ENCODE measurements at regions not wholly inside any gene's neighbourhood (a gene's known extent, or its start where the extent isn't known, plus 50 kb on each side); places are given as distances from the start of the nearest gene placed in this dataset.

DNA sequence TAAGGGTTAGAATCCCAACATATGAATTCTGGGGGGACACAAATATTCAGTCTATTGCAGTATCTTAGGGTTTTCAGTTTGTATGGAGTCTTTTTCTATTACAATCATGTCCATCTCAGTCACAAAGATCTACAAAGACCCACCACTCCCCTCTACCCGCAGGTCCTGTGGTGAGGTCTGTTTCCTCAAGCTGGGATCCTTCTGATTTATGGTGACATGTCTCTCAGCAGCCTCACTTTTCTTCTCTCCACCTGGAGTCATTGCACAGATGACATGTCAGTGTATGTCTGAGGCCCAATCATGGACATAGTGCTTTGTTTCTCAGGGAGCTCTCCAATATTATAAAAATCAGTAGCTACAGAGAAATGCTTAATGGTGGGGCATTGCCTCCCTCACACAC lies 113.4 kb upstream of the RAB27B start:
- Histone ChIP-seq H3K4me3 (no peak overlapping the region), H3K27ac (no peak overlapping the region)

- H3K4me3 ChIP-seq: no peak overlapping the region
- no peak overlapping the region for H3K27ac ChIP-seq
These were observed 111.7 kb upstream of the RAB27B start for GRCh38 chr18:54716586-54716985.

DNA sequence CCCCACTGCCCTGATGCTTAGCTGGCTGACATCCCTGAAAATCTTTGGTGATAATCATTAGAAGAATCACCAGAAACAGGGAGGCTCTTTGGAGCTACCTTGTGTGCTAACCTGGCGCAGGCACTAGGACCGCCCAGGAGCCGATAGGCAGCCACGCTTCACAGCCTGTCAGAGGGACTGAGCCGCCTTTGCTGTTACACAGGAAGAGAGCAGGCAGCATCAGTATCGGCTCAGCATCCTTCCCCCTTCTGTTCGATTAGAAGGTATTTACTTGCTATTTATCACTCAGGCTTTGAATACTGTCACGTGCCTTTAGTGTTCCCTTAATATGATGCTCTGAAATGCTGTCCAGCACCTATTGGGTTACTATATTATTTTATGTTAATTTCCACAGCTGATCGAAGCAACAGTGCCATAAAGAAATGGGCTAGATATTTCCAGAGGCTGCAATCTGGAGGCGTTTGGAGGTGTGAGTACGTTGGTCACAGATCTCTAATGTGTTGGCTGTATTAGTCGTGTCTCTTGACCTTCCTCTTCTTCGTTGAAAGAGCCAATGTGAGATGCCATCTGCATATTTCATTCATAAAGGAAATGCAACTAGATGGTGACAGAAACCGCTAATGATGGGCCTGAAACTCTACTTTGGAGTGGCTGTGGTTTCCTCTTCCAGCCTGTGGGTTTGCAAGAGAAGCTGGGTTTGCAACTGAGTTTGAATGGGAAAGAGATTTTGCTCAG lies 110.4 kb upstream of the RAB27B start:
- Histone ChIP-seq H3K27ac (no peak overlapping the region), H3K4me3 (peak overlapping the region in 3 of 7 experiments; percentile 3 to 8 (median 5))

GRCh38 chr18:54718408-54718773 lies 109.9 kb upstream of the RAB27B start:
- no peak overlapping the region for H3K27ac ChIP-seq
- H3K4me3 ChIP-seq: no peak overlapping the region

GRCh38 chr18:54720620-54721019 lies 107.7 kb upstream of the RAB27B start:
- H3K27ac ChIP-seq: no peak overlapping the region

GRCh38 chr18:54726143-54726542 lies 102.1 kb upstream of the RAB27B start:
- H3K27ac ChIP-seq: no peak overlapping the region
- no peak overlapping the region for H3K4me3 ChIP-seq

More at GRCh38 chr18:54720620-54721019, 107.7 kb upstream of the RAB27B start:
- H3K4me3 ChIP-seq: no peak overlapping the region

DNA sequence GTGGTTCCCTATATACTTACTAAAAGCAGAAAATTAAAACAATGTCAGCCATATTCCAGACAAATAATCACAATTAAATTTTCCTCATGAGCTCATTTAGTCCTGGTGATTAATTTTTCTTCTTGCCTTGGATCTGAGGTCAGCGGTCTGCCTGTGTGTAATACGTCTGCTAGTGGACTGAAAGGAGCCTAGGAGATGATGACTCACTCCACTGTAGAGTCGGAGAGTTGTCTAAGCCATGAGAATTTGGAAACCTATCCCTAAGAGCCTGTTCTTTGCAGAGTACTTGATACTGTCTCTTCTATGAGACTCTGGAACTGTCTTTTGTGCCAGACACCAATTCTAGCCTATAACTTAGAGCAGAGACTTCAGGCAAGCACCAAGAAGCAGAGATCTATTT lies 94.2 kb upstream of the RAB27B start:
- Histone ChIP-seq H3K27ac (no peak overlapping the region), H3K4me3 (no peak overlapping the region)

DNA sequence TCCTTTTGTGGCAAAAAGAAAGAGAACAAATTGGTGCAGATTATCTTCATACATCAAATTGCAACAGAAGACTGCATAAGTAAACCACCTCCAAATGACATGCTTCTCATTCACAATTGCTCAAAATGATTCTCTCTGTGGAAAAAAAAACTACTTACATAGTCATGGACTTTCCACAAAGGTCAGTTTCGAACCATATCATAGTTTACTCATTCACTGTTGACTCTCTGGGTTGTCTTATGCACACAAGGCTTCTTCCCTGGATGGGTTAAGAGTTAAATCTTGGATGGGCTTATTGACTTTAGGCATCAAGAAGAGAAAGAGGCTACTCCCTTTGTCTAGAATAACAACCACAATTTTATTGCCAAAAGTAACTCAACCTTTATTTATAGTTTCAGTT lies 91.3 kb upstream of the RAB27B start:
- H3K4me3 ChIP-seq: no peak overlapping the region
- H3K27ac ChIP-seq: no peak overlapping the region

GRCh38 chr18:54737986-54738385 lies 90.3 kb upstream of the RAB27B start:
- H3K4me3 ChIP-seq: no peak overlapping the region
- H3K27ac ChIP-seq: no peak overlapping the region

GRCh38 chr18:54739476-54739875 lies 88.8 kb upstream of the RAB27B start:
- no peak overlapping the region for H3K4me3 ChIP-seq

GRCh38 chr18:54740136-54740846 lies 88.0 kb upstream of the RAB27B start:
- H3K27ac ChIP-seq: no peak overlapping the region

More at GRCh38 chr18:54739476-54739875, 88.8 kb upstream of the RAB27B start:
- no peak overlapping the region for H3K27ac ChIP-seq

DNA sequence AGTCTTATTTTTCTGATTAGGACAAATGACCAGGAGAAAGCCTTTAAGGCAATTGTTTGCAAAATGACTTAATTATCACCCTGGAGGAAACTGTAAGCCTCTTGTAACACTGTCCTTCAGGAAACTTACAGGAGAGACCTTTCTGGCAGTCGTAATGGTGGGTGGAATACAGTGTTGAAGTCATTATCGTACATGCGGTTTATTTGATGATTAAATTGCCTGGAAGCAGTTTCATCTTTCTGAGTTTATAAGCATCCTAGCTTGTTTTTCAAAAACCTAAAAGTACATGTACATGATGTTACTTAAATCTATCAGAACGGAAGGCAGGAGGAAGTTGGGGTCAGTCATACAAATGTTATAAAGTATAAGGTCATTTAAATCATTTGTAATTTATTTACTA lies 86.2 kb upstream of the RAB27B start:
- no peak overlapping the region for H3K4me3 ChIP-seq
- no peak overlapping the region for H3K27ac ChIP-seq

More at GRCh38 chr18:54740136-54740846, 88.0 kb upstream of the RAB27B start:
- no peak overlapping the region for H3K4me3 ChIP-seq

DNA sequence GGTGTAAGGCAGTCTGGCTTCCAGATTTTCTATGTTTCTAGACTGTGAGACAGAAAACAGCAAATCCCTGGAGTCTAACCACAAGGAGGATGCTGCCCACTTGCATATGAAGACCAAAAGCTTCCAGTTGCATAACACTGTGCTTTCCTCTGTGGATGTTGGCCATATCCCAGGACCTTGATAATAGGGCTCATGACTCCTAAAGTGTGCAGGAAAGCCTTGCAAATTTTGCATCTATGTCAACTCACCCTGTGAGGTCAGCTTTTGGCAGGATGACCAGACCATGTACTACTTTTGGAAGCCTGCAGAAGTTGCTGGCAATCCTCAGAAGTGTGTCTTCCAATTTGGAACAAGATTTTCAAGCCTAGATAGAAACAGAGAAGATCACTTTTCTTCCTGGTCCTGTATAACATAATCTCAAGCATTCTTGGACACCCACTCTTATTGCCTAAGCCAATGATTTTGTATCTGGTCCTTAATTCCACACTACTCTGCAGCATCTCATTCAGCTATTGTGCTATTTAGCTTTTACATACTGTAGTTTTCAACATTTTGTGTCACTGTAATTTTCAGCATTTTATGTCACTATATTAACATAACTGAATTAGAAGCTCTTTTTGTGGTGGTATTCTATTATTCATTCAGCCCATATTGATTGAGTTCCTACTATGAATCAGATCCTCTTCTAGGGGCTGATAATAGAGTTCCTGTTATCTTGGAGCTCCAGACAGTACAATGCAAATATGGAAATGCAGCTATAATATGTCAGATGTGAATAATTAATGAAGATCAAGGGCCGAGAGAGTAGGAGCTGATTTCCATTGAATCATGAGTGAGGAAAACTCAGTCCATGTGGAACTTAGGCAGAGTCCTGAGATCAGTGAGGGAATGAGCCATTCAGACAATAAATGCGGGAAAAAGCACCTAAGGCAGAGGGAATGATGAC lies 85.3 kb upstream of the RAB27B start:
- no peak overlapping the region for H3K4me3 ChIP-seq
- no peak overlapping the region for H3K27ac ChIP-seq

GRCh38 chr18:54743605-54743995 lies 84.7 kb upstream of the RAB27B start:
- Histone ChIP-seq H3K27ac (no peak overlapping the region), H3K4me3 (no peak overlapping the region)

DNA sequence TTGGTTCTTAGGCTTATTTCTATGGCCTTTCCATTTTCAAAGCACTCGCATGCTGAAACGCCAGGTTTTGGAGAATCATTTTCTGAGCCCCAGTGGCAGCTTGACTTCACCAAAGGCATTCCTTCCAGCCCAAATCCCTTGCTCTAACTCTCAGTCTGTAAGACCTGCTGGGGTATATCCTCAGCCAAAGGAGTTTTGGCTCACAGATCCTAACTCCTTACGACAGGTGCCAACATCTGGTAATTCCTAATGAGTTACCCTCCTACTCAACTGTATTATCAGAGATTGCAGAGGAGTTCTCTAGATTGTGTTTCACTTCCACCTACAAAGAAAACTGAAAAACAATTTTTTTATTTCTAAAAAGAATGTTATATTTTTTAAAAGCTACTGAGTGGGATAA lies 79.0 kb upstream of the RAB27B start:
- no peak overlapping the region for H3K27ac ChIP-seq

GRCh38 chr18:54750350-54750749 lies 77.9 kb upstream of the RAB27B start:
- no peak overlapping the region for H3K27ac ChIP-seq
- H3K4me3 ChIP-seq: no peak overlapping the region

More for the DNA sequence above, 79.0 kb upstream of the RAB27B start:
- H3K4me3 ChIP-seq: no peak overlapping the region

GRCh38 chr18:54752185-54752584 lies 76.1 kb upstream of the RAB27B start:
- H3K4me3 ChIP-seq: no peak overlapping the region
- H3K27ac ChIP-seq: no peak overlapping the region

DNA sequence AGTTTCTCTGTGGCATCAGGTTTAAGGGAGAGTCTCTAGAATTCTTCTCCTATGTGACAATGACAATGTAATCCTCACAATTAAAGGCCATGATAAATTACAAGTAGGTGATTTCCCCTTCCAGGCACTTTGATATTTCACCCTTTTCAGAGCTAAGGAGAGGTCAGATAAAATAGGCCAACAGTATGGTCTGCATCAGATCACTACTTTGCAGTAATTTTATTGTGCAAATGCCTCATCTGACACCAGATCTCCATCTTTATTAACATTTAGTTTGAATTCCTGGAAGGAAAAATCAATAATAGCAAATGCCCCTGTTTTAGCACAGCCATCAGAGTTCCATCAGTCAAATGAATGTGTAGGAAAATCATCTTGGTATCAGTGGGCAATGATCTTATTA lies 72.8 kb upstream of the RAB27B start:
- Histone ChIP-seq H3K27ac (no peak overlapping the region), H3K4me3 (no peak overlapping the region)

GRCh38 chr18:54762386-54762785 lies 65.9 kb upstream of the RAB27B start:
- H3K27ac ChIP-seq: no peak overlapping the region
- H3K4me3 ChIP-seq: no peak overlapping the region

DNA sequence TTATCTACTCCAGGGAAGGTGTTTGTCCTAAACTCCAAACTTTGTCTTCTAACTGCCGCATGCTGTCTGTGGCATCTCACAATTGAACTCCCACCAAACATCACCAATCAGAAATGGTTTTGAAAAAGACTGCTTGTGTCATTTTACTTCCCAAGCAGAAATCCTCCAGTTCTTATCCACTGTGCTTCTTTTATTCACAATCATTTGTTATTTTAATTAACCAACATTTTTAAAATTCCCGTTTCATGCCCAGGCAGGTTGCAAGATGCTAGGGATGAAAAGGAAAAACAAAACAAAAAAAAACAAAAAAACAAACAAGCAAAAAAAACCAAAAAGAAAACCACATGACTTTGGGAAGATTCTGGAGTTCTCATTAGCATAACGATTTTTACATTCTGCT lies 63.5 kb upstream of the RAB27B start:
- no peak overlapping the region for H3K4me3 ChIP-seq
- H3K27ac ChIP-seq: no peak overlapping the region
